AG04450 (cell line): ENCODE measurements at regions not wholly inside any gene's neighbourhood (a gene's known extent, or its start where the extent isn't known, plus 50 kb on each side); places are given as distances from the start of the nearest gene placed in this dataset.

Source experiments
- CTCF ChIA-PET: fragments of 300-600, 350-600 bp; formaldehyde crosslinking; extraction: SDS; loops from one replicate; lab custom pipeline; 2022; ENCODE audit warnings: antibody characterized with exemption, inconsistent platforms; lab: Charles Lee
- POLR2A ChIA-PET: fragments of 350-600 bp; formaldehyde crosslinking; extraction: SDS; loops from one replicate; lab custom pipeline; 2021; ENCODE audit warnings: antibody characterized with exemption, inconsistent platforms; lab: Yijun Ruan, JAX
- DNase-seq: peaks from one replicate; pipeline ENCODE4 v3.0.0-alpha.2; 2011; ENCODE audit warnings: low read depth, low spot score
- H3K27ac ChIP-seq: one replicate; pipeline ENCODE4 v1.5.1; 2012; ENCODE audit warnings: low read depth, low read length, control low read depth
- H3K27me3 ChIP-seq: one replicate; pipeline ENCODE4 v1.6.0; 2012; ENCODE audit warnings: low read length; ENCODE audit not compliant: control insufficient read depth, insufficient read depth
- H3K4me3 ChIP-seq: 2 replicates; pipeline ENCODE4 v1.5.1; 2011; ENCODE audit warnings: mild to moderate bottlenecking, low read depth, low read length, control low read depth
- H3K9me3 ChIP-seq: 2 replicates; pipeline ENCODE4 v1.5.1; 2012; ENCODE audit warnings: low read length; ENCODE audit not compliant: control insufficient read depth, insufficient read depth
- CTCF ChIP-seq: IDR thresholded peaks from 2 replicates; pipeline ENCODE4 v1.5.1; 2011; ENCODE audit warnings: low read depth, low read length, control low read depth, inconsistent platforms

DNA sequence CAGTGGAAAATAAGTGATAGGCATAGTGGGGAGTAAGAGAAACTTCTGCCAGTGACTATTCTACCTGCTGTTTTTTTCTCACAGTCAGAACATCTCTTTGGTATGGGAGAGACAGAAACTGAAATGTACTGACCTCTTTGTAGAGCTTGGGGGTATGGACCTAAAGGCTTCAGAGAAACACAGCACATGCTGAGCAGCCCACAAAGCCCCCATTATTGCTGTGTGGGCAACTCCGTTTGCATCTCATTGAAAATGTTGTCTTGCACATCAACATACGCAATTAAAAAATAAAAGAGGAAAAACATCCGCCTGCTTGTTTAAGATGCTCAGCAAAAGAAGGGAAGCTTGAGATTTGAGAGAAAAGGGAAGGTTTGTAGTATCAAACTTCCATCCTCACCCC is 443.4 kb upstream of the SEMA6D start:
- Histone ChIP-seq H3K4me3 (no peak overlapping the region), H3K27me3 (no peaks in the 10 kb centered on the region), H3K27ac (no peak overlapping the region), H3K9me3 (no peaks in the 10 kb centered on the region)
- no peak for TF ChIP-seq CTCF
- no peak for DNase-seq
- POLR2A ChIA-PET = no interaction called here
- CTCF ChIA-PET = interaction anchor here (0.6 kb wide), 1 partner anchor 55 kb away, joined by 3 read pairs; no protein-coding TSS in a partner anchor

DNA sequence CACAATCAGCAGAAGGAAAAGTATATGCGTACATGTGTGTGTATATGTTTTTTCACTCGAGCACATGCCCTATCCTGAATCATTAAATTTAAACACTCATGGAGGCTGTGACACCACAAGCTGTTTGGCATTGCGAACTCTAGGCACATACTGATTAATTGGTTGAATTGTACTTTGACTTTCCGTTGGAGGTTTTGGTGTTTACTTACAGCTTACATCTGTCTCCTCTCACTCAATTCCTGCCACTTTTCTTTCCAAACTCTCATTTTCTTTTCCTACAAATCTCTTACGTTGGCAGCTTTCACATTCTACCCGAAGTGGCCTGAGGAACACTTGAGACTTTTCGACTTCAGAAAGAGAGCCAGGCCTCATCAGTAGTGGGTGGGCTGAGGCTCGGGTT is 434.1 kb upstream of the SEMA6D start:
- Histone ChIP-seq H3K9me3 (no peaks in the 10 kb centered on the region), H3K27me3 (no peaks in the 10 kb centered on the region), H3K4me3 (no peak overlapping the region), H3K27ac (no peak overlapping the region)
- no peak for DNase-seq
- POLR2A ChIA-PET = no interaction called here
- CTCF ChIA-PET = no interaction called here
- no peak for TF ChIP-seq CTCF

- POLR2A ChIA-PET = no interaction called here
Observed at GRCh38 chr15:47288794-47289193, 428.5 kb upstream of the SEMA6D start.

DNA sequence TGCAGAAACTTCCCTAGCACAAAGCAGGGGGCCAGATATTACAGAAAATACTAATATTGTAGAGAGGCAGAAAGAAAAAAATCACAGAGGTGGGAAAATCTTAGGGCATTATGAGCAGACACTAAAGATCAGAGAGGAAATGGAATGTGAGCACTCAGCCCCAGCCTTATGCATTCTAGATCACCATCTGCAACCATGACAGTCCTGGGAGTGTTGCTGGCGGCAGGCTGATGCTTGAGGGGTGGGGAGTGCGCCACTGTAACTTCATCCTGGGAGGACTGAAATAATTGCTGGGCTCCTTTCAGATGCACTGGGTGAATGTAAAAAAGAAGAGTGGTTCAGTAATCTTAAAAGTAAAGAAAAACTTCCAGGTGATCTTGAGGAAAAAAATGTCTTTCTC is 427.6 kb upstream of the SEMA6D start:
- TF ChIP-seq CTCF = no peak

More at GRCh38 chr15:47288794-47289193, 428.5 kb upstream of the SEMA6D start:
- H3K27me3 ChIP-seq = no peaks in the 10 kb centered on the region
- DNase-seq = no peak
- CTCF ChIA-PET = no interaction called here
- no peak overlapping the region for H3K4me3 ChIP-seq
- no peaks in the 10 kb centered on the region for H3K9me3 ChIP-seq
- no peak for TF ChIP-seq CTCF
- no peak overlapping the region for H3K27ac ChIP-seq

DNA sequence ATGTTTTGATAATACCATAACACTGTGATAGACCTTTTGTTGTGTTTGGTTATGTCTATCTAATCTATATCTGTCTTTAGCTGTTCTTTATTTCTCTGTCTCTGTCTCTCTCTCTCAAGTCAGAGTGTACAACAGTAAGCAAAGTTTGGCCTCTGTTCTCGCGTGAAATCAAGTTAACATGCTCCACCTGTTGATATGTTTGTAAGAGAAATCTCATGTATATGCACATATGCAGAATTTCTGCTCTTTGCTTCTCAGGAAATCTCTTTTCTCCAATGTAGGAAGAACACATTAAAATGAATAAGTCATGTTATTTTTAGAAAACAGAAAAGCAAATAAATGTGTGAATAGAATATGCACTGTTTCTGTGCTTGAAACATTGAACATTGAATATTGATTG is 425.5 kb upstream of the SEMA6D start:
- H3K27me3 ChIP-seq = no peaks in the 10 kb centered on the region
- ChIA-PET CTCF (no interaction called here), POLR2A (no interaction called here)
- H3K4me3 ChIP-seq = no peak overlapping the region
- no peak overlapping the region for H3K27ac ChIP-seq
- DNase-seq = no peak
- no peaks in the 10 kb centered on the region for H3K9me3 ChIP-seq
- TF ChIP-seq CTCF = no peak

More for the DNA sequence above, 427.6 kb upstream of the SEMA6D start:
- ChIA-PET CTCF (no interaction called here), POLR2A (no interaction called here)
- Histone ChIP-seq H3K27ac (no peak overlapping the region), H3K4me3 (no peak overlapping the region), H3K27me3 (no peaks in the 10 kb centered on the region), H3K9me3 (no peaks in the 10 kb centered on the region)
- no peak for DNase-seq
